HepG2 (cell line): ENCODE measurements at regions not wholly inside any gene's neighbourhood (a gene's known extent, or its start where the extent isn't known, plus 50 kb on each side); places are given as distances from the start of the nearest gene placed in this dataset.
A peak's percentile ranks its signal among the peaks of the same experiment; 100 is the strongest.

Source experiments
- AFF4 ChIP-seq: sonication (generic); formaldehyde crosslinking; IDR thresholded peaks from 2 replicates; pipeline ENCODE4 v1.4.0; 2020; ENCODE audit warnings: missing genetic modification reagents
- AKAP8 ChIP-seq: sonication (generic); formaldehyde crosslinking; IDR thresholded peaks from 2 replicates; pipeline ENCODE4 v1.5.1; 2020; ENCODE audit warnings: mild to moderate bottlenecking, missing genetic modification reagents
- GTF3A ChIP-seq: sonication (generic); formaldehyde crosslinking; conservative IDR thresholded peaks from 2 replicates; pipeline ENCODE4 v1.4.0; 2020; ENCODE audit warnings: mild to moderate bottlenecking, missing genetic modification reagents
- HINFP ChIP-seq: sonication (generic); formaldehyde crosslinking; IDR thresholded peaks from 2 replicates; pipeline ENCODE4 v1.4.0; 2020; ENCODE audit warnings: low read depth, mild to moderate bottlenecking, missing genetic modification reagents
- ISL2 ChIP-seq: sonication (generic); formaldehyde crosslinking; IDR thresholded peaks from 2 replicates; pipeline ENCODE4 v1.5.0; 2020; ENCODE audit warnings: missing genetic modification reagents
- MYPOP ChIP-seq: sonication (generic); formaldehyde crosslinking; IDR thresholded peaks from 2 replicates; pipeline ENCODE4 v1.8.1; 2023; ENCODE audit warnings: mild to moderate bottlenecking, moderate library complexity, missing genetic modification reagents
- NR2F6 ChIP-seq, 2 experiments: IDR thresholded peaks; 2 replicates each; pipeline ENCODE4 v1.6.1; 2016; ENCODE audit warnings: antibody characterized with exemption in 1 of 2, mild to moderate bottlenecking in 1 of 2
- SNAI1 ChIP-seq: sonication (generic); formaldehyde crosslinking; IDR thresholded peaks from 2 replicates; pipeline ENCODE4 v1.5.0; 2020; ENCODE audit warnings: mild to moderate bottlenecking, missing genetic modification reagents, borderline replicate concordance
- ZBTB3 ChIP-seq: sonication (generic); formaldehyde crosslinking; IDR thresholded peaks from 2 replicates; pipeline ENCODE4 v1.4.0; 2020; ENCODE audit warnings: low read depth, mild to moderate bottlenecking, moderate library complexity, missing genetic modification reagents, borderline replicate concordance
- ZFP62 ChIP-seq: sonication (generic); formaldehyde crosslinking; IDR thresholded peaks from 2 replicates; pipeline ENCODE4 v1.4.0; 2020; ENCODE audit warnings: missing genetic modification reagents
- ZNF354B ChIP-seq: sonication (generic); formaldehyde crosslinking; IDR thresholded peaks from 2 replicates; pipeline ENCODE4 v1.8.0; 2022; ENCODE audit warnings: mild to moderate bottlenecking, missing genetic modification reagents
- ZNF362 ChIP-seq: sonication (generic); formaldehyde crosslinking; IDR thresholded peaks from 2 replicates; pipeline ENCODE4 v1.4.0; 2020; ENCODE audit warnings: missing genetic modification reagents, mild to moderate bottlenecking, borderline replicate concordance
- ZNF430 ChIP-seq: sonication (generic); formaldehyde crosslinking; IDR thresholded peaks from 2 replicates; pipeline ENCODE4 v1.9.0; 2021; ENCODE audit warnings: mild to moderate bottlenecking, missing genetic modification reagents
- ZNF468 ChIP-seq: sonication (generic); formaldehyde crosslinking; IDR thresholded peaks from 2 replicates; pipeline ENCODE4 v1.8.0; 2022; ENCODE audit warnings: mild to moderate bottlenecking, moderate library complexity, missing genetic modification reagents
- ZNF567 ChIP-seq: sonication (generic); formaldehyde crosslinking; IDR thresholded peaks from 2 replicates; pipeline ENCODE4 v1.8.1; 2023; ENCODE audit warnings: mild to moderate bottlenecking, missing genetic modification reagents, borderline replicate concordance
- ZNF644 ChIP-seq: IDR thresholded peaks from 2 replicates; pipeline ENCODE4 v1.6.1; 2016; ENCODE audit warnings: low read depth
- TF ChIP-seq, protein P1 (sequence below): sonication (generic); formaldehyde crosslinking; IDR thresholded peaks from 2 replicates; pipeline ENCODE4 v1.4.0; 2020; ENCODE audit warnings: mild to moderate bottlenecking, missing genetic modification reagents
- TF ChIP-seq, protein P2 (sequence below): sonication (generic); formaldehyde crosslinking; IDR thresholded peaks from 2 replicates; pipeline ENCODE4 v1.9.0; 2021; ENCODE audit warnings: missing genetic modification reagents, mild to moderate bottlenecking, borderline replicate concordance

DNA sequence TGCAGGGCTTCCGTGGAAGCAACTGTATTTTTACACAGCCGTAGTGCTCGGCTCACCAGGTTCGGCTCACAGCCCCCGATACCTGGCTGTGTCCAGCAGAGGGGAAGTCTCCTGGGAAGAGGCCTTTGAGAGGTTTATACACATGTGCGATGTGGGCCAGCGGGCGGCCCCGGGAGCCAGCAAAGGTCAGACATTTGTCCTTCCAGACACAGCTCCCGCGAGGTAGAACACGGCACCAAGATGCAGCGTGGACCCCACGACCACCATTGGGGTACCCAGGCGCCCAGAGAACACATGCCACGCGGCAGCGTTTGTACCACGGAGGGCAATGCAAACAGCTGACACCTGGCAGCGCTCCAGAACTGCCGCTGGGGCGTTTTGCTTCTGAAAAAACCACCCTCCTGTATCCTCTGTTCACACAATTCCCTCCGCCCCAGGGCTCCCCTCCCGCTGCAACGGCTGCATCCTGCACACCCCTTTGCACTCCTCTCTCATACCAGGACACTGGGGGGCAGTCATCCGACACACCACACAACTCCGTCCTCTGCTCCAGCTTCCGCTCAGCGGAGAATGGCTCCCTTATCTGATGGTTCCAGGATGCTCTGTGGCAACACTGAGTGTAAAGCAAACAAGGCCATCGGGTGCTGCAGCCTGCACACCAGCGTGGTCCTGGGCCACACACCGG is 235.3 kb downstream of the SYK start (continued):
- 0 out of 2 replicates have a peak, but pooled peaks have one; percentile 68 for TF ChIP-seq AFF4 (CRISPR knock-in tag)
- peak; percentile 64; the same call in 1 of the 2 replicates for TF ChIP-seq ZNF644
- TF ChIP-seq MYPOP (CRISPR knock-in tag) = peak; percentile 70
- no peak for TF ChIP-seq SNAI1 (CRISPR knock-in tag)
- peak; percentile 78 for TF ChIP-seq ZNF362 (CRISPR knock-in tag)
- no peak for TF ChIP-seq AKAP8
- TF ChIP-seq ISL2 = peak; percentile 75; the same call in 1 of the 2 replicates
- TF ChIP-seq, protein P1, sequence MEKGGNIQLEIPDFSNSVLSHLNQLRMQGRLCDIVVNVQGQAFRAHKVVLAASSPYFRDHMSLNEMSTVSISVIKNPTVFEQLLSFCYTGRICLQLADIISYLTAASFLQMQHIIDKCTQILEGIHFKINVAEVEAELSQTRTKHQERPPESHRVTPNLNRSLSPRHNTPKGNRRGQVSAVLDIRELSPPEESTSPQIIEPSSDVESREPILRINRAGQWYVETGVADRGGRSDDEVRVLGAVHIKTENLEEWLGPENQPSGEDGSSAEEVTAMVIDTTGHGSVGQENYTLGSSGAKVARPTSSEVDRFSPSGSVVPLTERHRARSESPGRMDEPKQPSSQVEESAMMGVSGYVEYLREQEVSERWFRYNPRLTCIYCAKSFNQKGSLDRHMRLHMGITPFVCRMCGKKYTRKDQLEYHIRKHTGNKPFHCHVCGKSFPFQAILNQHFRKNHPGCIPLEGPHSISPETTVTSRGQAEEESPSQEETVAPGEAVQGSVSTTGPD (CRISPR knock-in tag) = no peak
- TF ChIP-seq ZBTB3 = 0 out of 2 replicates have a peak, but pooled peaks have one; percentile 49
- no peak for TF ChIP-seq NR2F6 (IDR thresholded peaks at IDR 0.05)
- TF ChIP-seq NR2F6 (CRISPR knock-in tag; IDR thresholded peaks at IDR 0.05) = peak; percentile 94
- TF ChIP-seq HINFP = peak; percentile 82
- TF ChIP-seq ZNF468 (CRISPR knock-in tag) = 0 out of 2 replicates have a peak, but pooled peaks have one; percentile 53
- no peak for TF ChIP-seq ZNF354B
- peak; percentile 87 for TF ChIP-seq ZNF430 (CRISPR knock-in tag)
- TF ChIP-seq ZNF567 = peak; percentile 91; the same call in 1 of the 2 replicates
- no peak for TF ChIP-seq GTF3A (CRISPR knock-in tag)
- TF ChIP-seq, protein P2, sequence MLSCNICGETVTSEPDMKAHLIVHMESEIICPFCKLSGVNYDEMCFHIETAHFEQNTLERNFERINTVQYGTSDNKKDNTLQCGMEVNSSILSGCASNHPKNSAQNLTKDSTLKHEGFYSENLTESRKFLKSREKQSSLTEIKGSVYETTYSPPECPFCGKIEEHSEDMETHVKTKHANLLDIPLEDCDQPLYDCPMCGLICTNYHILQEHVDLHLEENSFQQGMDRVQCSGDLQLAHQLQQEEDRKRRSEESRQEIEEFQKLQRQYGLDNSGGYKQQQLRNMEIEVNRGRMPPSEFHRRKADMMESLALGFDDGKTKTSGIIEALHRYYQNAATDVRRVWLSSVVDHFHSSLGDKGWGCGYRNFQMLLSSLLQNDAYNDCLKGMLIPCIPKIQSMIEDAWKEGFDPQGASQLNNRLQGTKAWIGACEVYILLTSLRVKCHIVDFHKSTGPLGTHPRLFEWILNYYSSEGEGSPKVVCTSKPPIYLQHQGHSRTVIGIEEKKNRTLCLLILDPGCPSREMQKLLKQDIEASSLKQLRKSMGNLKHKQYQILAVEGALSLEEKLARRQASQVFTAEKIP (CRISPR knock-in tag) = no peak
- TF ChIP-seq ZFP62 (CRISPR knock-in tag) = no peak
